Hematopoietic multipotent progenitor cell treated with erythropoietin and hydrocortisone succinate and interleukin-3 and kit ligand, for 15 days (in vitro differentiated cells): ENCODE measurements at regions not wholly inside any gene's neighbourhood (a gene's known extent, or its start where the extent isn't known, plus 50 kb on each side); places are given as distances from the start of the nearest gene placed in this dataset.

Source experiments
- DNase-seq: peaks from one replicate; pipeline ENCODE4 v3.0.0-alpha.2; 2015; ENCODE audit warnings: low spot score

DNA sequence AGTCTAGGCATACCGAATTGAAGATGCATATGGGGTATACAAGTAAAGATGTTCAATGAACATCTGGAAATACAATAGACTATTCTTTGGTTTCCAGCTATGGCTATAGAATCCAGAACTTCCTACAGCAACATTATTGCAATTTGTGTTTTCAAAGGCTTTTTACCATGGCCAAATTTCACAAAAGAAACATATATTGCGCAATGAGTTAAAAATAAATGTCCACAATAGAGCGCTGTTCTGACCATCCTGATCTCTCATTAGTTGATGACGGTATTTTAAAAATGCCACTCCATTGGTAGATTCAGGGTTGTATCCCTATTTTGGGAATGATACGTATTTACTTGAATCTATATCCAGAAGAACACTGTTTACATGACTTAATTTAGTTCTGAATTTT is 139.2 kb downstream of the LINC00632 start:
- DNase-seq, result no peak

DNA sequence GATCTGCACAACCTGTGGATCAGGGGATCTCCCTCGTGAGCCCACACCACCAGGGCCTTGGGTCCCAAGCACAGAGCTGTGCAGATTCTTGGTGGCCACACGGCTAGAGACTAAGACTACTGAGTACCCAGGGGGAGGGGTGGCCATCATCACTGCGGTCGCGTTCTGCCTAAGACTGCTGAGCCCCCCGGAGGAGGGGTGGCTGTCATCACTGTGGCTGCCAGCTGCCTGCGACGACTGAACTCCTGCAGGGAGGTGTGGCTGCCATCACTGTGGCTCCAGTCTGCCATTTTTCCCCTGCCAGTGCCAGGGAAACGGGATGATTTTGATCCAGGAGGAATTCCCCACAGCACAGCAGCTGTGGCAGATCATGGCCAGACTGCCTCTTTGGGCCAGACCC is 141.7 kb upstream of the SPANXB1 start:
- no peak for DNase-seq

DNA sequence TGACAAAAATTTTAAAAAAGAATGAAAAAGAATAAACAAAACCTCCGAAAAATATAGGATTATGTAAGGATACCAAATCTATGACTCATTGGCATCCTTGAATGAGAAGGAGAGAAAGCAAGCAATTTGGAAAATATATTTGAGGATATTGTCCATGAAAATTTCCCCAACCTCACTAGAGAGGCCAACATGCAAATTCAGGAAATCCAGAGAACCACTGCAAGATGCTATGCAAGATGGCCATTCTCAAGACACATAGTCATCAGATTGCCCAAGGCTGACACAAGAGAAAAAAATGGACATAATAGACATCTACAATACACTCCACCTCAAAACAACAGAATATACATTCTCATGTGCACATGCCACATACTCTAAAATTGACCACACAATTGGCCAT is 135.9 kb upstream of the SPANXB1 start:
- no peak for DNase-seq

DNA sequence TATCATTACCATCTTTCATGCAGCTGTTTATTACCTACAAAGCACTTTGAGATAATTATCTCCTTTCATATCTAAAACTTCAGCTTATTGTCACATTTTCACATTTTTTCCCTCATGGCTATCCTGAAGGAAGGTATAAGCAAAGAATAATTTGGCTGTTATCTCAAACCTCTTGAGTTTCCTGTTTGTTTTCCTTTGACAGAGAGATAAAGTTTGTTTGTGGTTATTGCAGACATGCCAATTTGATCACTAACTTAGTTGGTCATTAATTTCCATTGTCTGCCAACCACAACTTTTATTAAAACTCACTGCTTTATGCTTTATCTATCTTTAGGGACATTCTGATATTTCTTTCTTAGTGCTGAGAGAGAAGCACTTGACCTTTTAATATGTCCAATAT is 89.8 kb upstream of the SPANXB1 start:
- DNase-seq, result no peak

DNA sequence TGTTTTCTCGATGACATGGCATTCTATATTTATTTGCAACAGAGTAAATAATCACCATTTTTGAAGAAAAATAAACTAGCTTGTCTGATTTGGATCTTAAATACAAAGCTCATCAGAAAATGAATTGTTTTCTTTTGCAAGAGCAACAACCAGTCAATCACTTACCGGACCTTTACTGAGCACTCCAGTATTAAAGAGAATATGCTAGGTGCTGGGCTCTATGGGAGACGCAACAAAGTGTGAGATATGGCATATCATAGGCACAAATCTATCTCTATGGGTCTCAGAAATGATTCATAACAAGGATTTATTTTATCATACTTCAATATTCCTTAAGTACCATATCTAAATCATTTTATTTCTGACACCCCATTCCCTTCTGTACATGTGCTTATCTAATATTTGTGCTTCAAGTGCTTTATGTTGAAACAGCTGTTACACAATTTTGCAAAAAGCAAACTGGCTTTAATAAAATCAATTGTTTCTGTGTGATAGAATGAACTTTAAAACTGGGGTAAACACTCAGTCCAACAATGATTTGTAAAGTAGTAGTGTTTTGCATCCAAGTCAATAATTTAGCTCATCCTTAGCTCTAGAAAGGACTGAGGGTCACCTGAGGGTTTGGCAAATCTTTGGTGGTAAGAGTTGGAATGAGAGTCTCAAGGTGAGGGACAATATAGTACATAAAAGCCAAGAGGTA is 88.4 kb upstream of the SPANXB1 start:
- no peak for DNase-seq

DNA sequence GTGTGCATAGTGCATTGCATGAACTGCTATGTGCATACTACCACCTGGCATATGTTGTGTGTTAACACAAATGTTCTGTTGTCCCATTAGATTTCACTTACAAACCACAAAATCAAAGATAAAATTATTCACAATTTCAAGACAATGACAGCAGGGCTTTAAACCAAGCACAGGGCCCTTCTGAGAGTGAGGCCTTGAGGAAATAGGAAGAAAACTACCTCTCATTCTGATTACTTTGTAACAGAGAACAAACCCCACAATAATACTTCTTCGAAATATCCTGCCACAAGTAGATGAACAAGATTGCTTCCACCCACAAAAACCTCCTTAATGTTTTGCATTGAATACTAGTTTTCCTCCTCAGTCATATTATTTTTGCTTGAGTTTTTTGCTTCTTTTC is 85.5 kb upstream of the SPANXB1 start:
- no peak for DNase-seq

DNA sequence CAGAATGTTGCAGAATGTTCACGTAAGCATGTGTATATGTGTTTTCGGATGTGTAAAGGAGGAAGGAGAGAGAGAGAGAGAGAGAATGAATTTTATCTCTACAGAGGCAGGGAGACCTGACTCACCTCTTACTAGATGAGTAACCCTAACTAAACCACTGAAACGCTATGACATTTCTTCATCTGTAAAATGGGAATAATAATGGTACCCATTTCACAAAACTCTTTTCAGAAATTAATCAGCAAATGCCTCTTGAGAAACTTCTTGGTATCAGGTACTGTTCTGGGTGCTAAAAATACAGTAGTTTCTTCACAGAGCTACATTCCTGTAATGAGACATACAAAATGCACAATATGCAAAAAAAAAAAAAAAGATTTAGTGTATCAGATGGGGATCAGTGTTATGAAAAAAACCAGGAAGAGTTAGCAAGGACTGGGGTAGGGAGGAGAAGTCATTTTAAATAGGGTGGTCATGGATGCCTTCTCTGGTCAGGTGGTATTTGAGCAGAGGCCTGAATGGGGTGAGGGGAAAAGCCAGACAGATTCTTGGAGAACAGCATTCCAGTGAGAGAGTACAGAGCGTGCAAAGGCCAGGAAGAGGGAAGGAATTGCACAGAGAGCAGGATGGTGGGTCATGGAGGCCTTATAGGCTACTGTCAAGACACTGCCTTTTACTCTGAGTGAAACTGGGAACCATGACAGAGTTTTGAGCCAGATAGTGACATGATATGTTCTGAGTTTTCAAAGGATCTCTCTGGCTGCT is 84.9 kb upstream of the SPANXB1 start:
- DNase-seq, result no peak

DNA sequence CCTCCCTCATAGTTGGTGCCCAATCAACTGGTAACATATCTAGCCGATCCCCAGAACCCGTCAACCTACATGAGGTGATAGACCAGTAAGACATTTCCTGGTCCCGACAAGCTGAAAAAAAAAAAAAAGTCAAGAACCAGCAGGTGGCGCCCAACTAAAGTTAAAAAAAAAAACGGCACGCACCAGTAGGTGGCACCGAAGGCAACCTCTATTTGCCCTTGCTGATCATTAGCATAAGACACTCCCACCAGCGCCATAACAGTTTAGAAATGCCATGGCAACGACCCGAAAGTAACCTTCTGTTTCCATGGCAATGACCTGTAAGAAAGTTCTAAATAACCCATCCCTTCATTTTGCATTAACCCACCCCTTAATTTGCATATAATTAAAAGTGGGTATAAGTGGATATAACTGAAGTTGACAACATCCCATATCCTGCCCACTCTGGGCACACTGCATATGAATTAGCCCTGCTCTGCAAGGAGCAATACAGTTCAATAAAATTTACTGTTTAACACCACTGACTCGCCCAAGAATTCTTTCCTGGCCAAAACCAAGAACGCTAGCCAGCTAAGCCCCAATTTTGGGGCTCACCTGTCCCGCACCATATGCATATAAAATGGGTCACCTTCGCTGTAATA is 83.9 kb upstream of the SPANXB1 start:
- peak; percentile 28 for DNase-seq

DNA sequence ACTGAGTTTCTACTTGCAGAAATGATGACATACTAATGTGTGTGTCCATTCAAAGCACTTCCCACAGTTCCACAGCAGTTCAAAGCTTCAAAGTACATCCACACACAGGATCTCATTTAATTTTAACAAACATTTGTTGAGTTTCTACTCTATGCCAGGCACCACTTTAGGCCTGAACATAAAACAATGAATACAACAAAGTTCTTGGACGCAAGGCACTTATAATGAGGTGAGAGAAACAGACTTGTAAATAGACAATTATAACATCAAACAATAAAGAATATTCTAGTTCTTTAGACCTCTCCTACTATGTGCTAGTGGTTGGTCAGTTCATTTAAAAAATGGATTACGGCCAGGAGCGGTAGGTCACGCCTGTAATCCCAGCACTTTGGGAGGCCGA is 82.0 kb upstream of the SPANXB1 start:
- DNase-seq, result no peak

DNA sequence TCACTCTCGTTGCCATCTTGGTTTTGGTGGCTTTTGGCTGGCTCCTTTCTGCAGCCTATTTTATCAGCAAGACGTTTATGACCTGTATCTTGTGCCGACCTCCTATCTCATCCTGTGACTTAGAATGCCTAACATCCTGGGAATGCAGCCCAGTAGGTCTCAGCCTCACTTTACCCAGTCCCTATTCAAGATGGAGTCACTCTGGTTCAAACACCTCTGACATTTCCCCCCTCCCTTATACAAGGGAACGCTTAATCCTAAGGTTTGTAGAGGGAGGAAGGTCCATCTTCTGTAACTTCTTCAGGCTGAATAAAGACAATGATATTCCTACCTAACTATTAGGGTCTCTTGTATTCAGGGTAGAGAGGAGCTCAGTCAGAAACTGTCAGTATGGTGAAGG is 79.3 kb upstream of the SPANXB1 start:
- no peak for DNase-seq

DNA sequence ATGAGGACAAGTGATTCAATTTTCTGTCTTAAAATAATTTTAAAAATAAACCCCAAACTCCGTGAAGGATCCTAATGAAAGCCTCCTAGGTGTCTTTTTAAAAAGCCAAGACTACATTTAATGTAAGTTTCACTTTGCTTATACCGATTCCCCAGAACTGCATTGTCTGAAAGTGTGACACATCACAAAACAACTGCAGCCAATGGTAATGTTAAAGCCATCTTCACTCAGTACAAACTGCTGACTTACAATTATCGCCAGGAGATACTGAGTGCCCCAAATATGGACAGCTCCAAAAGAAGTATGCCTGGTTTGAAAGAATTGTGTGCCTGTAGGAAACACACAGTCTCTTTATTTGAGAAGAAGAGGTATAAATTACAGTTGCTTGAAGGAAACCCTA is 73.7 kb upstream of the SPANXB1 start:
- DNase-seq, result no peak

DNA sequence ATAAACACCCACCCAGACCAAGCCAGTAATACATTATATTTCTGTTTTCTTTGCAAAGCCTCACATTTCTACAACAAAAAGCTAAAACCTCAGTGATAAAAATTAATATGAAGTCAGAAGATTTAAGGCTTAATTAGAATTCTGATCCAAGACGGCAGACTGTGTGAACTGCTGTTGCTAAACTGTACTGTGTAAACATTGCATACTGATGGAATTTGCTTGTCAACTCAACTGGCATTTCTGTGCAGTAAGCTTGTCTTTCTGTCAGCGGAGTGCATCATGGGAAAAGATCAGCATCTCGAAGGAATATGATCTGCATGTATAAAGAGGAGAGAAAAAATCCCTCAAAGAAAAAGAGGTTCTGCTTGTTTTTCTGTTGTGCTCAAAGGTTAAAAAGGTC is 69.4 kb upstream of the SPANXB1 start:
- no peak for DNase-seq

DNA sequence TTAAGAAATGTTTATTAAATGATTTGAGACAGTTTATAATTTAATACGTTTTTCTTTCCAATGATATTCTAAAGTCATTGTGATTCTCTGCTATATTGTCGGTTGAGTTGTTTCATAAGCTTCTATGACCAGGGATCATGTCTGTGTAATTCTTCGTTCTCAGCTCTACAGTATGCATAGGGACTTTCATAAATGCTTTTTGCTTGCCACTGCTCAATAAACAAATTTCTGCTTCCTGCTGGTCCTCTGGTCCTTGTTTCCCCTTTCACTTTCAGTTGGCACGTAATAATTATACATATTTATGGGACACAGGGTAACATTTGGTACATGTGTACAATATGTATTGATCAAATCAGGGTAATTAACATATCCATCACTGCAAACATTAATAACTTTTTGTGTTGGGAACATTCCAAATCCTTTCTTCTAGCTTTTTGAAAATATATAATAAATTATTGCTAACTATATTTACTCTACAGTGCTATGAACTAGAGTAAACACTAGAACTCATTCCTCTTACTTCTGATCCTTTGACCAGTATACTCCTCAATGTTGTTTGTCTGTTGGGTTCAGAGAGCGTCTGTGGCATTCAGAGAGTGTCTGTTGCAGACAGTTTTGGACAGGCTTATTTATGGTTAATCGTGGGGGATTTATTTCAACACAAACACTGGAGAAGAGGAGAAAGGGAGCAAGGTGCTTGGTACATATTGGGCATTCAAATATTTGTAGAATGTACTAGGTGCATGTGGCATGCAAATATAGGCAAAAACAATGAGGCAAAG is 68.3 kb upstream of the SPANXB1 start:
- DNase-seq, result no peak

DNA sequence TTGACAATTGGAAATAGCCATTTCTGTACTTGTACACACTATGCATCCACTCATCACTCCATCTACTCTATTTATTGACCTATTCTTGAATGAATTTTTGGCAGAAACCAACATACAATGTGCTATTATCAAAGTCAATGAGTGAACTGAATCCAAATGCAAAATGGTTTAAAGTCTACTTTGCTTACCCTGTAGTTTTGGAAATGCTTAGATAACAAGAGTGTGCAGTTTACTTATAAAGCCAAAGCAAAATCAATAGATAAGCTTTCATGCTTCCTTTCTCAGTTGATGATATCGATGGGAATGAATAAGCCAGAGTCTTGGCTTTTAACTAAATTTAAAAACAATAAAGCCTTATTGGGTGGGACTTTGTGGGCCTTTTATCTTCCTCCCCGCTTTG is 58.9 kb upstream of the SPANXB1 start:
- DNase-seq, result no peak

DNA sequence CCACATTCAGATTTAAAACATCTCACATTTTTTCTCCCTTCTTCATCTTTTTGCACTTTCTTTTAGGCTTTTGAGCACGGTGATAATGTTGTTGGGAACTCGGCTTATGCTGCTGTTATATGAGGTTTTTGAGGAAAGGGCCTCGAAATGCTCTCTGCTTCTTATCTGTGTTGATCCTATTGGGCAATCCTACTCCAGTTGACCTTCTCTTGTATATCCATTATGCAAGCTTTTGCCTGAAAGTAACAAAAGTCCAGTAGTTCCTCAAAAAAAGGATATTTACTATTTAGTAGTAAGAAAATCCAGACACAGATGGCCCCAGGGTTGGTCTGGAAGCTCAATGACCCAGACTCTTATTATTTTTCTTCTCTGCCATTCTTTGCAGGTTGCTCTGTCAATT is 57.7 kb upstream of the SPANXB1 start:
- no peak for DNase-seq

DNA sequence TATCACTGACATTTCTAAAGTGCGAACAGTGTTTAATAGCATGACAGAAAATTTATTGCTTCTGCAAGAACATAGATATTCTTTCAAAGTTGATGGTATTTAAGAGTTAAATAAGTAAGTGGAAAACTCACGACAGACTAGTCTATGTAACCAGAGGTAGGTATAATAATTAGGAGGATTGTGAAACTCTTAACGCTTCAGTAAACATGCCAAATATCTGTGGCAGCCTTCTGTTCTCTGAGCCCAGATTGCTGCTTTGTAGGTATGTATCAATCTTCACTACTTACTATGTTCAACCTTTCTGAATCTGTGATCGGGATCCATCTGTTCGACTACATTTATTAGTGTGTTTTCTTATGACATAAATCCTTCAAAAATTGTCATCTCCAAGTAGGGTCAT is 53.6 kb upstream of the SPANXB1 start:
- DNase-seq, result no peak

DNA sequence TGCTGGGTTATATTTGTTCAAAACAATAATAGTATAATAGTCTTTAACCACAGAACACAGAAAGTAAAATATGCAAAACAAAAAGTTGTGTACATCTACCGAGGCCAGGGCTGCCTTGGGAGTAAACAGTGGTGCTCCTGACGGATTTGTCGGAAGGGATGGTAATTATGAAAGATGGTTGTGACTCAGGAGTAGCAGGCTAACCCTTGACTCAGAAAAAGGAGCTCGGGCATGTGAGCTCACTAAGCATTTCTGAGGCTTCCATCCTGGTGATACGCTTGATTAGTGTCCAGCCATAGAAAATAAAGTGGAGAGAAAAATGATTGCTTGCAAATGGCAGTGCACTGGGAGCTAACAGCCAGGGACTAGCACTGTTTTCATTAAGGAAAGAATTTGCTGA is 53.2 kb upstream of the SPANXB1 start:
- DNase-seq, result no peak
